Posterior vena cava (tissue), 2 donors: ENCODE measurements at regions not wholly inside any gene's neighbourhood (a gene's known extent, or its start where the extent isn't known, plus 50 kb on each side); places are given as distances from the start of the nearest gene placed in this dataset.

Experiments
- DNase-seq: peaks from one replicate; pipeline ENCODE4 v3.0.0-alpha.2; 2020; ENCODE audit warnings: low spot score
- intact Hi-C, 2 donors: fragments of 100-400 bp; cut with DNase I; formaldehyde crosslinking; loops; one replicate each; pipeline versions ENCODE4 v1.14.1 to v1.14.2; 2022 to 2023
- donor health status: DM: yes; HTN: yes; CAD: no.
- donor health status: DM: yes; HTN: yes; CAD: no.

- DNase-seq, result no peak
- intact Hi-C loops, result no loop called here
These were observed 118.3 kb upstream of the NEO1 start for GRCh38 chr15:72933976-72934375.

GRCh38 chr15:72932472-72932871 lies 119.8 kb upstream of the NEO1 start:
- DNase-seq, result no peak
- intact Hi-C loops, result no loop called here

GRCh38 chr15:72927451-72927850 lies 124.8 kb upstream of the NEO1 start:
- intact Hi-C loops, result no loop called here
- no peak for DNase-seq

GRCh38 chr15:72925661-72926060 lies 126.6 kb upstream of the NEO1 start:
- intact Hi-C loops, result no loop called here
- no peak for DNase-seq

GRCh38 chr15:72923289-72923688 lies 129.0 kb upstream of the NEO1 start:
- intact Hi-C loops, result no loop called here
- no peak for DNase-seq

GRCh38 chr15:72920551-72920950 lies 131.7 kb upstream of the NEO1 start:
- DNase-seq, result no peak
- intact Hi-C loops, result no loop called here

GRCh38 chr15:72919936-72920465 lies 132.3 kb upstream of the NEO1 start:
- intact Hi-C loops, result no loop called here

GRCh38 chr15:72916897-72917296 lies 133.3 kb upstream of the ADPGK start:
- intact Hi-C loops, result no loop called here

More at GRCh38 chr15:72919936-72920465, 132.3 kb upstream of the NEO1 start:
- DNase-seq, result no peak

GRCh38 chr15:72916378-72916777 lies 132.8 kb upstream of the ADPGK start:
- DNase-seq, result no peak
- intact Hi-C loops, result no loop called here

More at GRCh38 chr15:72916897-72917296, 133.3 kb upstream of the ADPGK start:
- DNase-seq, result no peak

- intact Hi-C loops, result no loop called here
- no peak for DNase-seq
These were observed 132.3 kb upstream of the ADPGK start for GRCh38 chr15:72915843-72916242.

- intact Hi-C loops, result no loop called here
- no peak for DNase-seq
These were observed 129.4 kb upstream of the ADPGK start for GRCh38 chr15:72912996-72913395.

- no peak for DNase-seq
- intact Hi-C loops, result no loop called here
These were observed 128.6 kb upstream of the ADPGK start for GRCh38 chr15:72912121-72912520.

- no peak for DNase-seq
- intact Hi-C loops, result no loop called here
These were observed 128.1 kb upstream of the ADPGK start for GRCh38 chr15:72911626-72912025.

- DNase-seq, result no peak
- intact Hi-C loops, result no loop called here
These were observed 125.2 kb upstream of the ADPGK start for GRCh38 chr15:72908713-72909112.

- intact Hi-C loops, result no loop called here
- no peak for DNase-seq
These were observed 124.2 kb upstream of the ADPGK start for GRCh38 chr15:72907733-72908132.

GRCh38 chr15:72902919-72903260 lies 119.3 kb upstream of the ADPGK start:
- intact Hi-C loops, result no loop called here

GRCh38 chr15:72902245-72902918 lies 118.8 kb upstream of the ADPGK start:
- intact Hi-C loops, result no loop called here
- DNase-seq, result peak; percentile 92

More at GRCh38 chr15:72902919-72903260, 119.3 kb upstream of the ADPGK start:
- DNase-seq, result no peak

GRCh38 chr15:72892986-72893385 lies 109.4 kb upstream of the ADPGK start:
- intact Hi-C loops, result no loop called here
- no peak for DNase-seq

GRCh38 chr15:72890043-72890442 lies 106.5 kb upstream of the ADPGK start:
- intact Hi-C loops, result no loop called here

GRCh38 chr15:72889545-72889944 lies 106.0 kb upstream of the ADPGK start:
- intact Hi-C loops, result no loop called here
- no peak for DNase-seq

More at GRCh38 chr15:72890043-72890442, 106.5 kb upstream of the ADPGK start:
- no peak for DNase-seq

- no peak for DNase-seq
- intact Hi-C loops, result no loop called here
These were observed 105.3 kb upstream of the ADPGK start for GRCh38 chr15:72888811-72889210.
